Muscle layer of duodenum (tissue), 2 donors: ENCODE measurements at regions not wholly inside any gene's neighbourhood (a gene's known extent, or its start where the extent isn't known, plus 50 kb on each side); places are given as distances from the start of the nearest gene placed in this dataset.

ENCODE experiments used
- H3K27ac ChIP-seq: one replicate; pipeline ENCODE4 v1.7.0; 2013; ENCODE audit warnings: mild to moderate bottlenecking, low read length
- H3K27me3 ChIP-seq: one replicate; pipeline ENCODE4 v1.7.0; 2013; ENCODE audit warnings: low read depth, mild to moderate bottlenecking, control low read depth, low read length
- H3K36me3 ChIP-seq, 2 donors: one replicate each; pipeline ENCODE4 v1.7.0; 2013; ENCODE audit warnings: low read length in 2 of 2, control low read depth in 1 of 2, mild to moderate bottlenecking in 1 of 2; ENCODE audit not compliant: insufficient read depth in 2 of 2, control insufficient read depth in 1 of 2
- H3K4me1 ChIP-seq, 2 donors: one replicate each; pipeline ENCODE4 v1.7.0; 2013; ENCODE audit warnings: low read length in 2 of 2, mild to moderate bottlenecking in 2 of 2, control low read depth in 1 of 2, moderate library complexity in 1 of 2; ENCODE audit not compliant: insufficient read depth in 2 of 2, control insufficient read depth in 1 of 2
- H3K4me3 ChIP-seq, 2 donors: one replicate each; pipeline ENCODE4 v1.7.0; 2013; ENCODE audit warnings: low read length in 2 of 2, low read depth in 1 of 2, mild to moderate bottlenecking in 1 of 2
- H3K9me3 ChIP-seq, 2 donors: one replicate each; pipeline ENCODE4 v1.7.0; 2013; ENCODE audit warnings: low read length in 2 of 2, control low read depth in 1 of 2, mild to moderate bottlenecking in 1 of 2; ENCODE audit not compliant: control insufficient read depth in 1 of 2
- donor health status: healthy.

- no peak overlapping the region for H3K27ac ChIP-seq
- peaks cover 0 to 6% of the 10 kb centered on the region in 2 donors for H3K9me3 ChIP-seq
- H3K36me3 ChIP-seq: no peaks in the 10 kb centered on the region
- H3K27me3 ChIP-seq: no peaks in the 10 kb centered on the region
- H3K4me1 ChIP-seq: no peaks in the 10 kb centered on the region
- H3K4me3 ChIP-seq: no peak overlapping the region
Measured at GRCh38 chr1:199102239-199102638, 463.4 kb downstream of the PTPRC start.

GRCh38 chr1:199109160-199109559 is 470.3 kb downstream of the PTPRC start:
- no peak overlapping the region for H3K27ac ChIP-seq
- H3K27me3 ChIP-seq: no peaks in the 10 kb centered on the region
- H3K4me3 ChIP-seq: no peak overlapping the region
- H3K36me3 ChIP-seq: no peaks in the 10 kb centered on the region
- no peaks in the 10 kb centered on the region for H3K4me1 ChIP-seq
- peaks cover 0 to 9% of the 10 kb centered on the region in 2 donors for H3K9me3 ChIP-seq

GRCh38 chr1:199112365-199112764 is 473.5 kb downstream of the PTPRC start:
- H3K27ac ChIP-seq: no peak overlapping the region
- H3K4me3 ChIP-seq: no peak overlapping the region
- H3K27me3 ChIP-seq: no peaks in the 10 kb centered on the region
- no peaks in the 10 kb centered on the region for H3K4me1 ChIP-seq
- no peaks in the 10 kb centered on the region for H3K36me3 ChIP-seq
- peaks cover 0 to 3% of the 10 kb centered on the region in 2 donors for H3K9me3 ChIP-seq

- Histone ChIP-seq H3K27me3 (no peaks in the 10 kb centered on the region), H3K27ac (no peak overlapping the region), H3K4me3 (no peak overlapping the region), H3K9me3 (peaks cover 0 to 3% of the 10 kb centered on the region in 2 donors), H3K4me1 (no peaks in the 10 kb centered on the region), H3K36me3 (no peaks in the 10 kb centered on the region)
Measured at GRCh38 chr1:199113265-199113869, 474.5 kb downstream of the PTPRC start.

- Histone ChIP-seq H3K27me3 (no peaks in the 10 kb centered on the region), H3K4me1 (no peaks in the 10 kb centered on the region), H3K4me3 (no peak overlapping the region), H3K36me3 (no peaks in the 10 kb centered on the region), H3K27ac (no peak overlapping the region), H3K9me3 (peaks cover 0 to 3% of the 10 kb centered on the region in 2 donors)
Measured at GRCh38 chr1:199116488-199116887, 477.6 kb downstream of the PTPRC start.

GRCh38 chr1:199121047-199121446 is 482.2 kb downstream of the PTPRC start:
- Histone ChIP-seq H3K4me3 (no peak overlapping the region), H3K27me3 (no peaks in the 10 kb centered on the region), H3K4me1 (no peaks in the 10 kb centered on the region), H3K36me3 (no peaks in the 10 kb centered on the region), H3K9me3 (no peaks in the 10 kb centered on the region), H3K27ac (no peak overlapping the region)

GRCh38 chr1:199122085-199122484 is 483.2 kb downstream of the PTPRC start:
- Histone ChIP-seq H3K27me3 (no peaks in the 10 kb centered on the region), H3K9me3 (no peaks in the 10 kb centered on the region), H3K4me1 (no peaks in the 10 kb centered on the region), H3K4me3 (no peak overlapping the region), H3K36me3 (no peaks in the 10 kb centered on the region), H3K27ac (no peak overlapping the region)

- Histone ChIP-seq H3K36me3 (no peaks in the 10 kb centered on the region), H3K27me3 (no peaks in the 10 kb centered on the region), H3K4me1 (no peaks in the 10 kb centered on the region), H3K9me3 (no peaks in the 10 kb centered on the region), H3K27ac (no peak overlapping the region), H3K4me3 (no peak overlapping the region)
Measured at GRCh38 chr1:199122532-199123311, 483.9 kb downstream of the PTPRC start.

GRCh38 chr1:199123615-199124014 is 484.8 kb downstream of the PTPRC start:
- no peaks in the 10 kb centered on the region for H3K4me1 ChIP-seq
- H3K4me3 ChIP-seq: no peak overlapping the region
- no peaks in the 10 kb centered on the region for H3K9me3 ChIP-seq
- H3K27ac ChIP-seq: no peak overlapping the region
- no peaks in the 10 kb centered on the region for H3K36me3 ChIP-seq
- H3K27me3 ChIP-seq: no peaks in the 10 kb centered on the region

- Histone ChIP-seq H3K9me3 (no peaks in the 10 kb centered on the region), H3K27me3 (no peaks in the 10 kb centered on the region), H3K4me1 (no peaks in the 10 kb centered on the region), H3K36me3 (no peaks in the 10 kb centered on the region), H3K27ac (no peak overlapping the region), H3K4me3 (no peak overlapping the region)
Measured at GRCh38 chr1:199124351-199124750, 485.5 kb downstream of the PTPRC start.

GRCh38 chr1:199129247-199129646 is 490.4 kb downstream of the PTPRC start:
- no peaks in the 10 kb centered on the region for H3K4me1 ChIP-seq
- no peaks in the 10 kb centered on the region for H3K36me3 ChIP-seq
- no peak overlapping the region for H3K27ac ChIP-seq
- H3K4me3 ChIP-seq: no peak overlapping the region
- no peaks in the 10 kb centered on the region for H3K27me3 ChIP-seq
- no peaks in the 10 kb centered on the region for H3K9me3 ChIP-seq

GRCh38 chr1:199132006-199132405 is 493.2 kb downstream of the PTPRC start:
- H3K4me1 ChIP-seq: no peaks in the 10 kb centered on the region
- no peaks in the 10 kb centered on the region for H3K27me3 ChIP-seq
- H3K9me3 ChIP-seq: no peaks in the 10 kb centered on the region
- H3K27ac ChIP-seq: no peak overlapping the region
- H3K4me3 ChIP-seq: no peak overlapping the region
- no peaks in the 10 kb centered on the region for H3K36me3 ChIP-seq
